ENCODE measurements at regions not wholly inside any gene's neighbourhood (a gene's known extent, or its start where the extent isn't known, plus 50 kb on each side); places are given as distances from the start of the nearest gene placed in this dataset.

DNA sequence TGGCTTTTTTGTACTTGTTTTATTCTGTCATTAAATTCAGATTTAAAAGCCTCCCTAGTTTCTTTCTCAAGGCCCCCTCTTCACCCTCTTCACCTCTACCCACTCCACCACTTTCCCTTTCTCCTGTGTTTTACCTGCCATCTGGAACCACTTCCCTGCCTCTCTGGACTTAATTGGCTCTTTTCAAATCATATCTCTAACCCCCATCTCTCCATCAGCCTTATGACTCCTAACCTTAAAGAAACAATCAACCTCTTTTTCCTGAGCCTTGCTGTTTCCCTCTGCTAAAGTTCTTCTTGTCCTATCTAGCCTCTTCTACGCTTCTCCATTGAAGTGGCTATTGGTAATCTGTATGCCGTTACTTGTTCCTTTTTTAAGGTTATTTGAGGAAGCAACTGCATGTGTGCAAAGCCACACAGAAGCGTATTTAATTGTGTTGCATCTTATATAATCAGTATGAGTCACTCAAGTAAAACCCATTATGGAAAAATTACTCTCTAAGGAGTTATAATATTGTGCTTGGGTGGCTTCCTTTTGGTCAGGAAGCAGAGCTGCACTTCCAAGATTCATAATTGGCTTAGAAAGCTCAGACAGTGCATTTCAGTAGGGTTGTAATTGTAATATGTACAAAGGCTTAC is 653.6 kb upstream of the ITGA1 start:
- TF ChIP-seq POLR2A (IDR thresholded peaks at IDR 0.05; ENCODE audit: low read depth, low read length) (no peak), SPI1 (IDR thresholded peaks at IDR 0.05; ENCODE audit: low read depth, low read length) (no peak), POLR2AphosphoS5 (IDR thresholded peaks at IDR 0.05; ENCODE audit: low read depth, low read length) (no peak), TAF1 (IDR thresholded peaks at IDR 0.05; ENCODE audit: low read depth, low read length) (no peak), POU2F2 (IDR thresholded peaks at IDR 0.05; ENCODE audit: low read depth, low read length) (no peak)
